Coronary artery (tissue), 2 donors: ENCODE measurements at regions not wholly inside any gene's neighbourhood (a gene's known extent, or its start where the extent isn't known, plus 50 kb on each side); places are given as distances from the start of the nearest gene placed in this dataset.

ENCODE experiments used
- DNase-seq: peaks from one replicate; pipeline ENCODE4 v3.0.0-alpha.2; 2017; ENCODE audit warnings: low spot score
- H3K27ac ChIP-seq, 2 donors: fragments of 200-600 bp; sonication (generic); one replicate each; pipeline ENCODE4 v1.5.1; 2016 to 2019
- H3K4me3 ChIP-seq: fragments of 200-600 bp; sonication (generic); 2 replicates; pipeline ENCODE4 v1.5.1; 2016; ENCODE audit warnings: mild to moderate bottlenecking, moderate library complexity
- CTCF ChIP-seq: fragments of 200-600 bp; sonication (generic); IDR thresholded peaks from one replicate; pipeline ENCODE4 v1.5.1; 2019; ENCODE audit warnings: antibody characterized with exemption

GRCh38 chr3:135503760-135504686, 461.5 kb upstream of the PPP2R3A start:
- H3K4me3 ChIP-seq = no peak overlapping the region
- peak; percentile 17 for TF ChIP-seq CTCF
- H3K27ac ChIP-seq = no peak overlapping the region
- DNase-seq = no peak

- TF ChIP-seq CTCF = no peak
- Histone ChIP-seq H3K4me3 (no peak overlapping the region), H3K27ac (no peak overlapping the region)
- DNase-seq = no peak
Measured at GRCh38 chr3:135513106-135514059, 452.1 kb upstream of the PPP2R3A start.

GRCh38 chr3:135514060-135514448, 451.5 kb upstream of the PPP2R3A start:
- TF ChIP-seq CTCF = no peak
- Histone ChIP-seq H3K27ac (no peak overlapping the region), H3K4me3 (no peak overlapping the region)
- DNase-seq = no peak

GRCh38 chr3:135516143-135516542, 449.4 kb upstream of the PPP2R3A start:
- no peak for TF ChIP-seq CTCF
- no peak for DNase-seq
- Histone ChIP-seq H3K4me3 (no peak overlapping the region), H3K27ac (no peak overlapping the region)

- DNase-seq = no peak
- Histone ChIP-seq H3K4me3 (no peak overlapping the region), H3K27ac (no peak overlapping the region)
- TF ChIP-seq CTCF = no peak
Measured at GRCh38 chr3:135528413-135529015, 437.0 kb upstream of the PPP2R3A start.

- Histone ChIP-seq H3K27ac (no peak overlapping the region), H3K4me3 (no peak overlapping the region)
- no peak for DNase-seq
- no peak for TF ChIP-seq CTCF
Measured at GRCh38 chr3:135532021-135532420, 433.5 kb upstream of the PPP2R3A start.
